ENCODE measurements at regions not wholly inside any gene's neighbourhood (a gene's known extent, or its start where the extent isn't known, plus 50 kb on each side); places are given as distances from the start of the nearest gene placed in this dataset.
"Not testable (repeated sequence)": the region's sequence is repeated elsewhere in the genome, so short reads cannot be mapped to it uniquely, and the experiment has no call there.

- Histone ChIP-seq H3K4me3 (ENCODE audit: low read length in 3 of 3) (no peak overlapping the region), H3K27ac (ENCODE audit: low read depth in 2 of 2, low read length in 2 of 2) (no peak overlapping the region), H3K9me3 (ENCODE audit: control insufficient read depth in 2 of 3, insufficient read depth in 1 of 3, low read length in 3 of 3) (peaks cover 2 to 11% (median 2%) of the 10 kb centered on the region in 3 donors), H3K27me3 (ENCODE audit: control insufficient read depth, insufficient read depth, low read length) (no peaks in the 10 kb centered on the region), H3K4me1 (ENCODE audit: control insufficient read depth in 2 of 3, insufficient read depth in 2 of 3, low read depth in 1 of 3, low read length in 3 of 3) (no peaks in the 10 kb centered on the region), H3K36me3 (ENCODE audit: control insufficient read depth in 2 of 3, insufficient read depth in 3 of 3, low read length in 3 of 3) (no peaks in the 10 kb centered on the region), H3K9ac (ENCODE audit: low read length in 3 of 3) (no peak overlapping the region)
- TF ChIP-seq CTCF (IDR thresholded peaks at IDR 0.05; ENCODE audit: borderline replicate concordance, extremely low read depth, insufficient read depth) = no peak
- DNase-seq (no peak), FAIRE-seq (no peak)
- intact Hi-C loops (cut with DNase I) = no loop called here
These were observed 72.6 kb upstream of the PTPN13 start for GRCh38 chr4:86521373-86521969.

- Histone ChIP-seq H3K4me1 (ENCODE audit: control insufficient read depth in 2 of 3, insufficient read depth in 2 of 3, low read depth in 1 of 3, low read length in 3 of 3) (no peaks in the 10 kb centered on the region), H3K27me3 (ENCODE audit: control insufficient read depth, insufficient read depth, low read length) (no peaks in the 10 kb centered on the region), H3K9me3 (ENCODE audit: control insufficient read depth in 2 of 3, insufficient read depth in 1 of 3, low read length in 3 of 3) (peaks cover 2 to 11% (median 2%) of the 10 kb centered on the region in 3 donors), H3K27ac (ENCODE audit: low read depth in 2 of 2, low read length in 2 of 2) (no peak overlapping the region), H3K36me3 (ENCODE audit: control insufficient read depth in 2 of 3, insufficient read depth in 3 of 3, low read length in 3 of 3) (no peaks in the 10 kb centered on the region), H3K9ac (ENCODE audit: low read length in 3 of 3) (no peak overlapping the region), H3K4me3 (ENCODE audit: low read length in 3 of 3) (no peak overlapping the region)
- intact Hi-C loops (cut with DNase I) = no loop called here
- FAIRE-seq (no peak), DNase-seq (no peak)
- no peak for TF ChIP-seq CTCF (IDR thresholded peaks at IDR 0.05; ENCODE audit: borderline replicate concordance, extremely low read depth, insufficient read depth)
These were observed 71.8 kb upstream of the PTPN13 start for GRCh38 chr4:86522349-86522748.

- Histone ChIP-seq H3K4me1 (ENCODE audit: control insufficient read depth in 2 of 3, insufficient read depth in 2 of 3, low read depth in 1 of 3, low read length in 3 of 3) (no peaks in the 10 kb centered on the region), H3K27ac (ENCODE audit: low read depth in 2 of 2, low read length in 2 of 2) (no peak overlapping the region), H3K9me3 (ENCODE audit: control insufficient read depth in 2 of 3, insufficient read depth in 1 of 3, low read length in 3 of 3) (peaks cover 2 to 11% (median 2%) of the 10 kb centered on the region in 3 donors), H3K9ac (ENCODE audit: low read length in 3 of 3) (no peak overlapping the region), H3K27me3 (ENCODE audit: control insufficient read depth, insufficient read depth, low read length) (no peaks in the 10 kb centered on the region), H3K4me3 (ENCODE audit: low read length in 3 of 3) (no peak overlapping the region), H3K36me3 (ENCODE audit: control insufficient read depth in 2 of 3, insufficient read depth in 3 of 3, low read length in 3 of 3) (no peaks in the 10 kb centered on the region)
- intact Hi-C loops (cut with DNase I) = no loop called here
- FAIRE-seq = no peak
- no peak for DNase-seq
- TF ChIP-seq CTCF (IDR thresholded peaks at IDR 0.05; ENCODE audit: borderline replicate concordance, extremely low read depth, insufficient read depth) = no peak
These were observed 70.8 kb upstream of the PTPN13 start for GRCh38 chr4:86523333-86523732.

- H3K9ac ChIP-seq (ENCODE audit: low read length in 3 of 3); FAIRE-seq; intact Hi-C loops (cut with DNase I); H3K4me1 ChIP-seq (ENCODE audit: control insufficient read depth in 2 of 3, insufficient read depth in 2 of 3, low read depth in 1 of 3, low read length in 3 of 3); H3K36me3 ChIP-seq (ENCODE audit: control insufficient read depth in 2 of 3, insufficient read depth in 3 of 3, low read length in 3 of 3); H3K4me3 ChIP-seq (ENCODE audit: low read length in 3 of 3); H3K27ac ChIP-seq (ENCODE audit: low read depth in 2 of 2, low read length in 2 of 2); H3K27me3 ChIP-seq (ENCODE audit: control insufficient read depth, insufficient read depth, low read length); DNase-seq; H3K9me3 ChIP-seq (ENCODE audit: control insufficient read depth in 2 of 3, insufficient read depth in 1 of 3, low read length in 3 of 3): not testable (repeated sequence)
These were observed 66.4 kb upstream of the PTPN13 start for GRCh38 chr4:86527713-86528112.
